OCI-LY7 (cell line): ENCODE measurements at regions not wholly inside any gene's neighbourhood (a gene's known extent, or its start where the extent isn't known, plus 50 kb on each side); places are given as distances from the start of the nearest gene placed in this dataset. TPM values are rescaled to one million over a fixed set of nuclear protein-coding genes. Genes with fewer than 3 reads are reported as not detected.

ENCODE experiments used
- BruUV-seq: library from RNA; stranded (reverse); fragments of 400-500 nt; replicated peaks from 2 replicates; lab custom pipeline; 2021; lab: Mats Ljungman, UMichigan
- CTCF ChIA-PET: fragments of 300-600 bp; sonication (Branson Sonifier 250); formaldehyde crosslinking; loops from one replicate; lab custom pipeline; 2022; ENCODE audit warnings: antibody characterized with exemption; ENCODE audit not compliant: unreplicated experiment; lab: Charles Lee
- POLR2A ChIA-PET: fragments of 300-600 bp; sonication (Branson Sonifier 250); formaldehyde crosslinking; loops from one replicate; lab custom pipeline; 2022; ENCODE audit warnings: antibody characterized with exemption; lab: Charles Lee
- DNase-seq: peaks from one replicate; pipeline ENCODE4 v3.0.0-alpha.2; 2015; ENCODE audit warnings: low spot score
- H2AFZ ChIP-seq: fragments of 200-600 bp; sonication (generic), shearing (Covaris generic); 2 replicates; pipeline ENCODE4 v1.6.1; 2014; ENCODE audit warnings: mild to moderate bottlenecking, antibody characterized with exemption, low read length, moderate library complexity
- H3K27ac ChIP-seq: fragments of 200-600 bp; sonication (generic); 2 replicates; pipeline ENCODE4 v1.5.1; 2014; ENCODE audit warnings: mixed run types, low read depth, mild to moderate bottlenecking, moderate library complexity, low read length, inconsistent platforms; ENCODE audit not compliant: poor library complexity, severe bottlenecking
- H3K36me3 ChIP-seq: fragments of 200-600 bp; sonication (generic); 2 replicates; pipeline ENCODE4 v1.6.1; 2014; ENCODE audit warnings: mild to moderate bottlenecking, antibody characterized with exemption, low read length, moderate library complexity, mixed read lengths; ENCODE audit not compliant: insufficient read depth
- H3K4me1 ChIP-seq: fragments of 200-600 bp; sonication (generic); 2 replicates; pipeline ENCODE4 v1.5.1; 2014; ENCODE audit warnings: mild to moderate bottlenecking, low read length; ENCODE audit not compliant: insufficient read depth, poor library complexity, severe bottlenecking
- H3K4me2 ChIP-seq: fragments of 200-600 bp; sonication (generic); 2 replicates; pipeline ENCODE4 v1.6.1; 2014; ENCODE audit warnings: mild to moderate bottlenecking, low read length
- H3K4me3 ChIP-seq: fragments of 200-600 bp; sonication (generic); 2 replicates; pipeline ENCODE4 v1.5.1; 2014; ENCODE audit warnings: mild to moderate bottlenecking, low read depth, low read length; ENCODE audit not compliant: poor library complexity, severe bottlenecking
- H3K79me2 ChIP-seq: fragments of 200-600 bp; sonication (generic); 2 replicates; pipeline ENCODE4 v1.6.1; 2016; ENCODE audit warnings: low read depth, mild to moderate bottlenecking, low read length, moderate library complexity, mixed read lengths; ENCODE audit not compliant: insufficient read depth
- H3K9me2 ChIP-seq: fragments of 200-600 bp; sonication (generic); 2 replicates; pipeline ENCODE4 v1.6.1; 2016; ENCODE audit warnings: mild to moderate bottlenecking, low read length, mixed read lengths; ENCODE audit not compliant: insufficient read depth
- H3K9me3 ChIP-seq: fragments of 200-600 bp; sonication (generic); 2 replicates; pipeline ENCODE4 v1.6.1; 2014; ENCODE audit warnings: mild to moderate bottlenecking, mixed run types, low read length, mixed read lengths
- H4K20me1 ChIP-seq: fragments of 200-600 bp; sonication (generic); 2 replicates; pipeline ENCODE4 v1.6.1; 2014; ENCODE audit warnings: mild to moderate bottlenecking, antibody characterized with exemption, low read length, moderate library complexity, mixed read lengths; ENCODE audit not compliant: insufficient read depth
- CTCF ChIP-seq: fragments of 200-600 bp; sonication (generic); conservative IDR thresholded peaks from 2 replicates; pipeline ENCODE4 v1.5.1; 2014; ENCODE audit warnings: mild to moderate bottlenecking, antibody characterized with exemption, low read length, moderate library complexity, mixed read lengths
- EZH2phosphoT487 ChIP-seq: fragments of 200-600 bp; sonication (generic); IDR thresholded peaks from 2 replicates; pipeline ENCODE4 v1.6.1; 2018; ENCODE audit warnings: low read depth, borderline replicate concordance, mild to moderate bottlenecking, mixed run types, antibody characterized with exemption, low read length, moderate library complexity, mixed read lengths
- intact Hi-C: fragments of 100-400 bp; cut with micrococcal nuclease; formaldehyde crosslinking; loops from one replicate; pipeline ENCODE4 v1.10.0; 2022; ENCODE audit not compliant: unreplicated experiment
- small RNA-seq: library from RNA; depleted of rRNA; stranded (forward); fragments of <200 nt; gene quantifications from one replicate; pipeline ENCODE3, GENCODE V24; 2014

GRCh38 chr12:38589306-38589632, 272.7 kb downstream of the ALG10B start:
- no peak overlapping the region for H3K27ac ChIP-seq
- ChIA-PET CTCF (no interaction called here), POLR2A (interaction anchor here (0.6 to 1.0 kb wide), 2 partner anchors 11 to 278 kb away, joined by 3 read pairs; no protein-coding TSS in a partner anchor)
- no peak overlapping the region for H3K4me3 ChIP-seq
- no peaks in the 10 kb centered on the region for H3K79me2 ChIP-seq
- no peak overlapping the region for H3K4me2 ChIP-seq
- H3K4me1 ChIP-seq, result no peaks in the 10 kb centered on the region
- BruUV-seq, result no TSS peak
- no peaks in the 10 kb centered on the region for H4K20me1 ChIP-seq
- no peaks in the 10 kb centered on the region for H3K9me3 ChIP-seq
- intact Hi-C loops, result no loop called here
- no peaks in the 10 kb centered on the region for H3K36me3 ChIP-seq
- TF ChIP-seq CTCF (no peak), EZH2phosphoT487 (no peak)
- no peaks in the 10 kb centered on the region for H3K9me2 ChIP-seq
- DNase-seq, result no peak
- no peak overlapping the region for H2AFZ ChIP-seq

GRCh38 chr12:38601949-38602348, 285.4 kb downstream of the ALG10B start:
- H3K9me2 ChIP-seq, result no peaks in the 10 kb centered on the region
- TF ChIP-seq CTCF, result no peak
- TF ChIP-seq EZH2phosphoT487, result no peak
- no peak for DNase-seq
- CTCF ChIA-PET, result no interaction called here
- no peak overlapping the region for H3K4me3 ChIP-seq
- intact Hi-C loops, result no loop called here
- H4K20me1 ChIP-seq, result no peaks in the 10 kb centered on the region
- H3K27ac ChIP-seq, result no peak overlapping the region
- BruUV-seq, result no TSS peak
- H3K36me3 ChIP-seq, result no peaks in the 10 kb centered on the region
- no peak overlapping the region for H2AFZ ChIP-seq
- H3K4me1 ChIP-seq, result no peaks in the 10 kb centered on the region
- peaks cover 15% of the 10 kb centered on the region; the same call in 1 of the 2 replicates for H3K9me3 ChIP-seq
- POLR2A ChIA-PET, result no interaction called here
- H3K4me2 ChIP-seq, result no peak overlapping the region
- H3K79me2 ChIP-seq, result no peaks in the 10 kb centered on the region

Small RNAs in the stretch of these regions (small RNA-seq; reads per million reads assigned to genes)
- not detected for gene AC087897.1
